ENCODE measurements at regions not wholly inside any gene's neighbourhood (a gene's known extent, or its start where the extent isn't known, plus 50 kb on each side); places are given as distances from the start of the nearest gene placed in this dataset.

GRCh38 chr3:146382386-146382785 lies 87.0 kb downstream of the PLSCR2 start:
- TF ChIP-seq POLR2A (IDR thresholded peaks at IDR 0.05; ENCODE audit: low read length) (no peak), GATA1 (IDR thresholded peaks at IDR 0.05; ENCODE audit: low read depth, low read length) (no peak)
